ENCODE measurements at regions not wholly inside any gene's neighbourhood (a gene's known extent, or its start where the extent isn't known, plus 50 kb on each side); places are given as distances from the start of the nearest gene placed in this dataset.
A peak's percentile ranks its signal among the peaks of the same experiment; 100 is the strongest.
"Not testable (repeated sequence)": the region's sequence is repeated elsewhere in the genome, so short reads cannot be mapped to it uniquely, and the experiment has no call there.

- no peak for DNase-seq
Observed at GRCh38 chr4:26044524-26044923, 130.5 kb downstream of the SMIM20 start.

GRCh38 chr4:26044983-26045382, 131.0 kb downstream of the SMIM20 start:
- no peak for DNase-seq

- no peak for DNase-seq
Observed at GRCh38 chr4:26047795-26048194, 133.8 kb downstream of the SMIM20 start.

- peak; percentile 89 to 95 (median 92) for DNase-seq
Observed at GRCh38 chr4:26048378-26048882, 134.4 kb downstream of the SMIM20 start.

GRCh38 chr4:26048950-26049349, 134.9 kb downstream of the SMIM20 start:
- DNase-seq, result peak; percentile 35 to 85 (median 67)

GRCh38 chr4:26049447-26049846, 135.4 kb downstream of the SMIM20 start:
- DNase-seq, result no peak

- DNase-seq, result peak in 1 of 3 donors; percentile 56
Observed at GRCh38 chr4:26050212-26050643, 136.2 kb downstream of the SMIM20 start.

- DNase-seq, result no peak
Observed at GRCh38 chr4:26050671-26051070, 136.7 kb downstream of the SMIM20 start.

- DNase-seq, result peak in 2 of 3 donors; percentile 55 to 74
Observed at GRCh38 chr4:26051240-26051639, 137.2 kb downstream of the SMIM20 start.

- DNase-seq, result no peak
Observed at GRCh38 chr4:26052663-26053541, 138.9 kb downstream of the SMIM20 start.

- DNase-seq, result no peak
Observed at GRCh38 chr4:26053761-26054160, 139.7 kb downstream of the SMIM20 start.

GRCh38 chr4:26055855-26056254, 141.8 kb downstream of the SMIM20 start:
- DNase-seq, result no peak

GRCh38 chr4:26056406-26056805, 142.4 kb downstream of the SMIM20 start:
- no peak for DNase-seq

GRCh38 chr4:26057839-26058238, 143.8 kb downstream of the SMIM20 start:
- not testable (repeated sequence) for DNase-seq

- DNase-seq, result peak in 1 of 3 donors; percentile 65
Observed at GRCh38 chr4:26058537-26058936, 144.5 kb downstream of the SMIM20 start.

GRCh38 chr4:26059391-26060154, 145.6 kb downstream of the SMIM20 start:
- DNase-seq, result no peak

- DNase-seq, result no peak
Observed at GRCh38 chr4:26060286-26060685, 146.3 kb downstream of the SMIM20 start.

GRCh38 chr4:26061248-26061986, 147.4 kb downstream of the SMIM20 start:
- DNase-seq, result no peak

- peak; percentile 38 to 85 (median 75) for DNase-seq
Observed at GRCh38 chr4:26062215-26062614, 148.2 kb downstream of the SMIM20 start.

GRCh38 chr4:26064009-26064408, 150.0 kb downstream of the SMIM20 start:
- not testable (repeated sequence) for DNase-seq

- no peak for DNase-seq
Observed at GRCh38 chr4:26065833-26066232, 151.8 kb downstream of the SMIM20 start.

GRCh38 chr4:26067035-26067434, 153.0 kb downstream of the SMIM20 start:
- DNase-seq, result no peak

All from muscle of back (tissue), 3 donors.